OCI-LY7 (cell line): ENCODE measurements at regions not wholly inside any gene's neighbourhood (a gene's known extent, or its start where the extent isn't known, plus 50 kb on each side); places are given as distances from the start of the nearest gene placed in this dataset.

ENCODE experiments used
- BruUV-seq: library from RNA; stranded (reverse); fragments of 400-500 nt; replicated peaks from 2 replicates; lab custom pipeline; 2021; lab: Mats Ljungman, UMichigan
- CTCF ChIA-PET: fragments of 300-600 bp; sonication (Branson Sonifier 250); formaldehyde crosslinking; loops from one replicate; lab custom pipeline; 2022; ENCODE audit warnings: antibody characterized with exemption; ENCODE audit not compliant: unreplicated experiment; lab: Charles Lee
- POLR2A ChIA-PET: fragments of 300-600 bp; sonication (Branson Sonifier 250); formaldehyde crosslinking; loops from one replicate; lab custom pipeline; 2022; ENCODE audit warnings: antibody characterized with exemption; lab: Charles Lee
- DNase-seq: peaks from one replicate; pipeline ENCODE4 v3.0.0-alpha.2; 2015; ENCODE audit warnings: low spot score
- H2AFZ ChIP-seq: fragments of 200-600 bp; sonication (generic), shearing (Covaris generic); 2 replicates; pipeline ENCODE4 v1.6.1; 2014; ENCODE audit warnings: mild to moderate bottlenecking, antibody characterized with exemption, low read length, moderate library complexity
- H3K27ac ChIP-seq: fragments of 200-600 bp; sonication (generic); 2 replicates; pipeline ENCODE4 v1.5.1; 2014; ENCODE audit warnings: mixed run types, low read depth, mild to moderate bottlenecking, moderate library complexity, low read length, inconsistent platforms; ENCODE audit not compliant: poor library complexity, severe bottlenecking
- H3K36me3 ChIP-seq: fragments of 200-600 bp; sonication (generic); 2 replicates; pipeline ENCODE4 v1.6.1; 2014; ENCODE audit warnings: mild to moderate bottlenecking, antibody characterized with exemption, low read length, moderate library complexity, mixed read lengths; ENCODE audit not compliant: insufficient read depth
- H3K4me1 ChIP-seq: fragments of 200-600 bp; sonication (generic); 2 replicates; pipeline ENCODE4 v1.5.1; 2014; ENCODE audit warnings: mild to moderate bottlenecking, low read length; ENCODE audit not compliant: insufficient read depth, poor library complexity, severe bottlenecking
- H3K4me2 ChIP-seq: fragments of 200-600 bp; sonication (generic); 2 replicates; pipeline ENCODE4 v1.6.1; 2014; ENCODE audit warnings: mild to moderate bottlenecking, low read length
- H3K4me3 ChIP-seq: fragments of 200-600 bp; sonication (generic); 2 replicates; pipeline ENCODE4 v1.5.1; 2014; ENCODE audit warnings: mild to moderate bottlenecking, low read depth, low read length; ENCODE audit not compliant: poor library complexity, severe bottlenecking
- H3K79me2 ChIP-seq: fragments of 200-600 bp; sonication (generic); 2 replicates; pipeline ENCODE4 v1.6.1; 2016; ENCODE audit warnings: low read depth, mild to moderate bottlenecking, low read length, moderate library complexity, mixed read lengths; ENCODE audit not compliant: insufficient read depth
- H3K9me2 ChIP-seq: fragments of 200-600 bp; sonication (generic); 2 replicates; pipeline ENCODE4 v1.6.1; 2016; ENCODE audit warnings: mild to moderate bottlenecking, low read length, mixed read lengths; ENCODE audit not compliant: insufficient read depth
- H3K9me3 ChIP-seq: fragments of 200-600 bp; sonication (generic); 2 replicates; pipeline ENCODE4 v1.6.1; 2014; ENCODE audit warnings: mild to moderate bottlenecking, mixed run types, low read length, mixed read lengths
- H4K20me1 ChIP-seq: fragments of 200-600 bp; sonication (generic); 2 replicates; pipeline ENCODE4 v1.6.1; 2014; ENCODE audit warnings: mild to moderate bottlenecking, antibody characterized with exemption, low read length, moderate library complexity, mixed read lengths; ENCODE audit not compliant: insufficient read depth
- EZH2phosphoT487 ChIP-seq: fragments of 200-600 bp; sonication (generic); IDR thresholded peaks from 2 replicates; pipeline ENCODE4 v1.6.1; 2018; ENCODE audit warnings: low read depth, borderline replicate concordance, mild to moderate bottlenecking, mixed run types, antibody characterized with exemption, low read length, moderate library complexity, mixed read lengths
- intact Hi-C: fragments of 100-400 bp; cut with micrococcal nuclease; formaldehyde crosslinking; loops from one replicate; pipeline ENCODE4 v1.10.0; 2022; ENCODE audit not compliant: unreplicated experiment
- TF ChIP-seq, protein P1 (sequence below): fragments of 200-600 bp; sonication (generic); conservative IDR thresholded peaks from 2 replicates; pipeline ENCODE4 v1.5.1; 2014; ENCODE audit warnings: mild to moderate bottlenecking, antibody characterized with exemption, low read length, moderate library complexity, mixed read lengths

DNA sequence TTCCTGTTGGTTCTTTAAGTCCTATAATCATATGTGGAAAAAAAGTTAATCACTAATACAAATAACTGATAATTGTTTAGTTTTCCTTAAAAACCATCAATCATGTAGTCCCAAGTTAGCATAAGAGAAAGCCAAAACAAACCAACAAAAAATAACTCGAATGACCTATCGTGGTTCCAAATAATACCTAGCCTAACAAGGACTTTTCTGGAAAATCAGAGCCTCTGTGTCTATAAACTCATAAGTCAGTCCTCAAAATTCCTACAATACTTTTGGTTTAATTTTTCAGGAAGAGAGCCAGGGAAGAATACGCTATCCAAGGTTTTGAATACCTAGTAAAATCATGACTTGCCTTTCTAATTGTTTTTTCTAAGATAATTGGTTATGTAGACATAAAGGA, 975.3 kb upstream of the SOX9 start:
- ChIA-PET CTCF (no interaction called here), POLR2A (interaction anchor here (0.7 kb wide), 1 partner anchor 430 kb away, joined by 3 read pairs; no protein-coding TSS in a partner anchor)
- TF ChIP-seq EZH2phosphoT487, result no peak
- TF ChIP-seq, protein P1, sequence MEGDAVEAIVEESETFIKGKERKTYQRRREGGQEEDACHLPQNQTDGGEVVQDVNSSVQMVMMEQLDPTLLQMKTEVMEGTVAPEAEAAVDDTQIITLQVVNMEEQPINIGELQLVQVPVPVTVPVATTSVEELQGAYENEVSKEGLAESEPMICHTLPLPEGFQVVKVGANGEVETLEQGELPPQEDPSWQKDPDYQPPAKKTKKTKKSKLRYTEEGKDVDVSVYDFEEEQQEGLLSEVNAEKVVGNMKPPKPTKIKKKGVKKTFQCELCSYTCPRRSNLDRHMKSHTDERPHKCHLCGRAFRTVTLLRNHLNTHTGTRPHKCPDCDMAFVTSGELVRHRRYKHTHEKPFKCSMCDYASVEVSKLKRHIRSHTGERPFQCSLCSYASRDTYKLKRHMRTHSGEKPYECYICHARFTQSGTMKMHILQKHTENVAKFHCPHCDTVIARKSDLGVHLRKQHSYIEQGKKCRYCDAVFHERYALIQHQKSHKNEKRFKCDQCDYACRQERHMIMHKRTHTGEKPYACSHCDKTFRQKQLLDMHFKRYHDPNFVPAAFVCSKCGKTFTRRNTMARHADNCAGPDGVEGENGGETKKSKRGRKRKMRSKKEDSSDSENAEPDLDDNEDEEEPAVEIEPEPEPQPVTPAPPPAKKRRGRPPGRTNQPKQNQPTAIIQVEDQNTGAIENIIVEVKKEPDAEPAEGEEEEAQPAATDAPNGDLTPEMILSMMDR, result no peak
- H4K20me1 ChIP-seq, result no peaks in the 10 kb centered on the region
- intact Hi-C loops, result no loop called here
- H3K4me3 ChIP-seq, result no peak overlapping the region
- no peak overlapping the region for H2AFZ ChIP-seq
- H3K27ac ChIP-seq, result no peak overlapping the region
- no TSS peak for BruUV-seq
- H3K36me3 ChIP-seq, result no peaks in the 10 kb centered on the region
- H3K4me1 ChIP-seq, result no peaks in the 10 kb centered on the region
- DNase-seq, result no peak
- no peak overlapping the region for H3K4me2 ChIP-seq
- no peaks in the 10 kb centered on the region for H3K9me2 ChIP-seq
- H3K79me2 ChIP-seq, result no peaks in the 10 kb centered on the region
- no peaks in the 10 kb centered on the region for H3K9me3 ChIP-seq

GRCh38 chr17:71147906-71148305, 972.9 kb upstream of the SOX9 start:
- CTCF ChIA-PET, result no interaction called here
- Histone ChIP-seq H3K79me2 (no peaks in the 10 kb centered on the region), H3K9me3 (no peaks in the 10 kb centered on the region), H2AFZ (no peak overlapping the region), H4K20me1 (no peaks in the 10 kb centered on the region), H3K4me2 (no peak overlapping the region), H3K36me3 (no peaks in the 10 kb centered on the region), H3K27ac (no peak overlapping the region), H3K4me3 (no peak overlapping the region), H3K4me1 (no peaks in the 10 kb centered on the region), H3K9me2 (no peaks in the 10 kb centered on the region)
- BruUV-seq, result no TSS peak
- DNase-seq, result no peak
- TF ChIP-seq EZH2phosphoT487, result no peak
- TF ChIP-seq, protein P1, result no peak
- POLR2A ChIA-PET, result no interaction called here
- intact Hi-C loops, result no loop called here

DNA sequence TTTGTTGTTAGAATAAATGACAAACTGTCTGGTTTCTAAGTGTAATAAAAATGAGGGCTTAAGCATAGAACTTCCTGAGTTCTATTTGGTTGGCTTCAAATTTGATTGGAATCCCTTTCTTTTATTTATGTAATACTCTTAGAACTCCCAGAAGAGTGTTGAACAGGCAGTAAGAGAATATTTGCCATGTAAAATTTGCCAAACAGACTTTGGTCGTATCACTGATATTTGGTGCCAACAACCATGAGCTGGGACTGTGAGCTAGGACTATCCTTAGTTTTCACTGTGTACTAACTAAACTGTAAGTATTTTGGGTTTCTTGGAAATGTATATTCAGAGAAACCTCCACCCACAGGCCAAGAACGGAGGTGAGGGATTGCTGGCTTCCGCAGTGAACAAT, 971.2 kb upstream of the SOX9 start:
- DNase-seq, result no peak
- Histone ChIP-seq H2AFZ (no peak overlapping the region), H3K4me3 (no peak overlapping the region), H4K20me1 (no peaks in the 10 kb centered on the region), H3K9me2 (no peaks in the 10 kb centered on the region), H3K9me3 (no peaks in the 10 kb centered on the region), H3K27ac (no peak overlapping the region), H3K4me1 (no peaks in the 10 kb centered on the region), H3K4me2 (no peak overlapping the region), H3K79me2 (no peaks in the 10 kb centered on the region), H3K36me3 (no peaks in the 10 kb centered on the region)
- intact Hi-C loops, result no loop called here
- TF ChIP-seq EZH2phosphoT487, result no peak
- TF ChIP-seq, protein P1, result no peak
- POLR2A ChIA-PET, result interaction anchor here (0.6 to 1.0 kb wide), 2 partner anchors 9 to 189 kb away, joined by 3 to 4 read pairs; no protein-coding TSS in a partner anchor
- CTCF ChIA-PET, result no interaction called here
- BruUV-seq, result no TSS peak
